Neural progenitor cell (in vitro differentiated cells): ENCODE measurements at regions not wholly inside any gene's neighbourhood (a gene's known extent, or its start where the extent isn't known, plus 50 kb on each side); places are given as distances from the start of the nearest gene placed in this dataset.

Experiments used
- DNase-seq: peaks from one replicate; pipeline ENCODE4 v3.0.0-alpha.2; 2016; ENCODE audit warnings: low spot score
- H2AFZ ChIP-seq: fragments of 200-600 bp; sonication (generic); replicated peaks from 2 replicates; pipeline ENCODE4 v1.6.1; 2016; ENCODE audit warnings: antibody characterized with exemption
- H3F3A ChIP-seq: fragments of 200-600 bp; sonication (generic); 2 replicates; pipeline ENCODE4 v1.6.1; 2016; ENCODE audit warnings: antibody characterized with exemption, low read depth
- H3K27ac ChIP-seq: fragments of 200-600 bp; sonication (generic); 2 replicates; pipeline ENCODE4 v1.5.1; 2016; ENCODE audit warnings: mild to moderate bottlenecking
- H3K27me3 ChIP-seq: fragments of 200-600 bp; sonication (generic); 2 replicates; pipeline ENCODE4 v1.6.1; 2016; ENCODE audit warnings: mild to moderate bottlenecking, moderate library complexity
- H3K36me3 ChIP-seq: fragments of 200-600 bp; sonication (generic); 2 replicates; pipeline ENCODE4 v1.5.1; 2016
- H3K4me1 ChIP-seq: fragments of 200-600 bp; sonication (generic); 2 replicates; pipeline ENCODE4 v1.6.1; 2016; ENCODE audit warnings: mixed run types
- H3K4me2 ChIP-seq: fragments of 200-600 bp; sonication (generic); 2 replicates; pipeline ENCODE4 v1.6.1; 2016
- H3K4me3 ChIP-seq: fragments of 200-600 bp; sonication (generic); 2 replicates; pipeline ENCODE4 v1.5.1; 2016
- H3K79me2 ChIP-seq: fragments of 200-600 bp; sonication (generic); 2 replicates; pipeline ENCODE4 v1.6.1; 2016; ENCODE audit warnings: low read depth
- H3K9ac ChIP-seq: fragments of 200-600 bp; sonication (generic); 2 replicates; pipeline ENCODE4 v1.6.1; 2016
- H3K9me3 ChIP-seq: fragments of 200-600 bp; sonication (generic); 2 replicates; pipeline ENCODE4 v1.5.1; 2016; ENCODE audit warnings: low read depth
- H4K20me1 ChIP-seq: fragments of 200-600 bp; sonication (generic); 2 replicates; pipeline ENCODE4 v1.6.1; 2016; ENCODE audit warnings: low read depth
- H3K27ac Mint-ChIP-seq: 3 replicates; pipeline ENCODE4 v1.8.0; 2021; ENCODE audit warnings: mixed read lengths
- H3K27me3 Mint-ChIP-seq: 2 replicates; pipeline ENCODE4 v1.8.0; 2022; ENCODE audit warnings: low read depth, mild to moderate bottlenecking, inconsistent platforms, moderate library complexity, mixed read lengths; ENCODE audit not compliant: insufficient read depth
- H3K36me3 Mint-ChIP-seq: 3 replicates; pipeline ENCODE4 v1.8.0; 2021; ENCODE audit warnings: mixed read lengths
- H3K4me1 Mint-ChIP-seq: 3 replicates; pipeline ENCODE4 v1.8.0; 2021; ENCODE audit warnings: mixed read lengths
- H3K4me3 Mint-ChIP-seq: 3 replicates; pipeline ENCODE4 v1.8.0; 2021; ENCODE audit warnings: mild to moderate bottlenecking, moderate library complexity, mixed read lengths
- H3K9me3 Mint-ChIP-seq: 3 replicates; pipeline ENCODE4 v1.8.0; 2020; ENCODE audit warnings: mixed read lengths
- EZH2 ChIP-seq: fragments of 200-600 bp; sonication (generic); IDR thresholded peaks from 2 replicates; pipeline ENCODE4 v1.6.1; 2017; ENCODE audit warnings: antibody characterized with exemption, mild to moderate bottlenecking, moderate library complexity
- EZH2phosphoT487 ChIP-seq: fragments of 200-600 bp; sonication (generic); IDR thresholded peaks from 2 replicates; pipeline ENCODE4 v1.6.1; 2017; ENCODE audit warnings: antibody characterized with exemption
- TF ChIP-seq, protein P1 (sequence below): fragments of 200-600 bp; sonication (generic); IDR thresholded peaks from 2 replicates; pipeline ENCODE4 v1.5.1; 2017; ENCODE audit warnings: antibody characterized with exemption, mild to moderate bottlenecking

DNA sequence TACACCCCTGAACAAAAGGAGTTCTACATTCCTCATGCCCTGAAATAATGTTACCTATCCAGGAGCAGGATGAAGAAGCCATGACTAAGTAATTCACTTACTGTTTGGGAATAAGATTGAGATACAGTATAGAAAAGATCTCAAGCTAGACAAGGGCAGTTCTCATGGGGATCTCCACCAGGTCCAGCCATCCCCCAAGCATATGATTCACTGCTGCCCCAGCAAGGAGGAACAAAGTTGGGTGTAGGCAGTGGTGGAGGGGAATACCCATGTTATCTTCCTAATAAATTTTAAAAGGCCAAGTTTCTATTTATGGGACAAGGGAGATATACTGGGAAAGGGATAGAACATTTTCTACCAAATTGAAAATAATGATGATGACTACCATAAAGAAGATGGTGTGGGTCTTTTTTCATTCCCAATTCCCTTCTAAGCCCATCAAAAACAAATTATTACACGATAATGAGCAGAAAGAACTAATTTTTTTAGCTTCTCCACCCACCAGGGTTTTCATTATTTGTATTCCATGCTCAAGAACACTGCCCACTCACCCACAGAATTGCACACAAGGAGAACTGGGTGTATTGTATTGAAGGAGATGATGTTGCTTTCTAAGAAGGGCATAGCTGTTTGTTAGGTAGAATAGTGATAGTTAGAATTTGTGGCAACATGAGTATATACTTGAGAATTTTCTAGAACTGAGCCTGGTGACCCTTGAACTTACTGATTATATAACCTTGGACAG lies 204.6 kb downstream of the BTG1 start:
- no peaks in the 10 kb centered on the region for H3K79me2 ChIP-seq

GRCh38 chr12:91940322-91940721 lies 205.3 kb downstream of the BTG1 start:
- H3K27me3 Mint-ChIP-seq: no peaks in the 10 kb centered on the region
- Histone ChIP-seq H3K79me2 (no peaks in the 10 kb centered on the region), H3F3A (no peaks in the 10 kb centered on the region), H3K9me3 (no peaks in the 10 kb centered on the region), H3K27ac (no peak overlapping the region), H3K27me3 (no peaks in the 10 kb centered on the region), H3K4me2 (no peak overlapping the region), H4K20me1 (no peaks in the 10 kb centered on the region), H3K36me3 (no peaks in the 10 kb centered on the region), H2AFZ (no peak overlapping the region), H3K4me3 (no peak overlapping the region), H3K4me1 (no peaks in the 10 kb centered on the region), H3K9ac (no peak overlapping the region)
- no peaks in the 10 kb centered on the region for H3K9me3 Mint-ChIP-seq
- H3K36me3 Mint-ChIP-seq: no peaks in the 10 kb centered on the region
- H3K27ac Mint-ChIP-seq: no peak overlapping the region
- no peaks in the 10 kb centered on the region for H3K4me1 Mint-ChIP-seq
- no peak overlapping the region for H3K4me3 Mint-ChIP-seq
- no peak for DNase-seq
- TF ChIP-seq EZH2 (no peak), EZH2phosphoT487 (no peak)
- TF ChIP-seq, protein P1, sequence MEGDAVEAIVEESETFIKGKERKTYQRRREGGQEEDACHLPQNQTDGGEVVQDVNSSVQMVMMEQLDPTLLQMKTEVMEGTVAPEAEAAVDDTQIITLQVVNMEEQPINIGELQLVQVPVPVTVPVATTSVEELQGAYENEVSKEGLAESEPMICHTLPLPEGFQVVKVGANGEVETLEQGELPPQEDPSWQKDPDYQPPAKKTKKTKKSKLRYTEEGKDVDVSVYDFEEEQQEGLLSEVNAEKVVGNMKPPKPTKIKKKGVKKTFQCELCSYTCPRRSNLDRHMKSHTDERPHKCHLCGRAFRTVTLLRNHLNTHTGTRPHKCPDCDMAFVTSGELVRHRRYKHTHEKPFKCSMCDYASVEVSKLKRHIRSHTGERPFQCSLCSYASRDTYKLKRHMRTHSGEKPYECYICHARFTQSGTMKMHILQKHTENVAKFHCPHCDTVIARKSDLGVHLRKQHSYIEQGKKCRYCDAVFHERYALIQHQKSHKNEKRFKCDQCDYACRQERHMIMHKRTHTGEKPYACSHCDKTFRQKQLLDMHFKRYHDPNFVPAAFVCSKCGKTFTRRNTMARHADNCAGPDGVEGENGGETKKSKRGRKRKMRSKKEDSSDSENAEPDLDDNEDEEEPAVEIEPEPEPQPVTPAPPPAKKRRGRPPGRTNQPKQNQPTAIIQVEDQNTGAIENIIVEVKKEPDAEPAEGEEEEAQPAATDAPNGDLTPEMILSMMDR: no peak

More for the DNA sequence above, 204.6 kb downstream of the BTG1 start:
- Histone ChIP-seq H3K4me1 (no peaks in the 10 kb centered on the region), H4K20me1 (no peaks in the 10 kb centered on the region), H3K36me3 (no peaks in the 10 kb centered on the region), H2AFZ (no peak overlapping the region), H3F3A (no peaks in the 10 kb centered on the region), H3K4me2 (no peak overlapping the region), H3K27me3 (no peaks in the 10 kb centered on the region), H3K27ac (no peak overlapping the region), H3K9ac (no peak overlapping the region), H3K9me3 (no peaks in the 10 kb centered on the region), H3K4me3 (no peak overlapping the region)
- no peak overlapping the region for H3K27ac Mint-ChIP-seq
- H3K4me3 Mint-ChIP-seq: no peak overlapping the region
- H3K36me3 Mint-ChIP-seq: no peaks in the 10 kb centered on the region
- no peak for DNase-seq
- TF ChIP-seq EZH2: no peak
- TF ChIP-seq, protein P1: no peak
- TF ChIP-seq EZH2phosphoT487: no peak
- H3K9me3 Mint-ChIP-seq: no peaks in the 10 kb centered on the region
- no peaks in the 10 kb centered on the region for H3K4me1 Mint-ChIP-seq
- H3K27me3 Mint-ChIP-seq: no peaks in the 10 kb centered on the region

GRCh38 chr12:91937706-91938105 lies 207.9 kb downstream of the BTG1 start:
- H3K36me3 ChIP-seq: no peaks in the 10 kb centered on the region
- H3K79me2 ChIP-seq: no peaks in the 10 kb centered on the region
- TF ChIP-seq EZH2 (no peak), EZH2phosphoT487 (no peak)
- TF ChIP-seq, protein P1: no peak
- H3K9me3 Mint-ChIP-seq: no peaks in the 10 kb centered on the region
- H3F3A ChIP-seq: no peaks in the 10 kb centered on the region
- H4K20me1 ChIP-seq: no peaks in the 10 kb centered on the region
- H2AFZ ChIP-seq: no peak overlapping the region
- no peak overlapping the region for H3K4me2 ChIP-seq
- no peak overlapping the region for H3K27ac Mint-ChIP-seq
- no peaks in the 10 kb centered on the region for H3K27me3 Mint-ChIP-seq
- H3K4me3 Mint-ChIP-seq: no peak overlapping the region
- H3K4me1 Mint-ChIP-seq: no peaks in the 10 kb centered on the region
- no peak overlapping the region for H3K9ac ChIP-seq
- no peaks in the 10 kb centered on the region for H3K9me3 ChIP-seq
- no peaks in the 10 kb centered on the region for H3K27me3 ChIP-seq
- no peaks in the 10 kb centered on the region for H3K36me3 Mint-ChIP-seq
- no peak overlapping the region for H3K27ac ChIP-seq
- DNase-seq: no peak
- no peak overlapping the region for H3K4me3 ChIP-seq
- H3K4me1 ChIP-seq: no peaks in the 10 kb centered on the region
